PC-3 (cell line): ENCODE measurements at regions not wholly inside any gene's neighbourhood (a gene's known extent, or its start where the extent isn't known, plus 50 kb on each side); places are given as distances from the start of the nearest gene placed in this dataset.

Experiments
- CTCF ChIP-seq: fragments of 300-600 bp; sonication (generic); conservative IDR thresholded peaks from 2 replicates; pipeline ENCODE4 v1.5.1; 2017; ENCODE audit warnings: antibody characterized with exemption, low read depth, mild to moderate bottlenecking, low read length
- EZH2 ChIP-seq: fragments of 300-600 bp; sonication (generic); IDR thresholded peaks from one replicate; pipeline ENCODE4 v1.6.1; 2017; ENCODE audit warnings: antibody characterized with exemption, mild to moderate bottlenecking, low read length; ENCODE audit not compliant: unreplicated experiment
- EZH2phosphoT487 ChIP-seq: fragments of 300-600 bp; sonication (generic); IDR thresholded peaks from 2 replicates; pipeline ENCODE4 v1.6.1; 2018; ENCODE audit warnings: mild to moderate bottlenecking, antibody characterized with exemption, low read length, borderline replicate concordance

- TF ChIP-seq CTCF (no peak), EZH2 (no peak), EZH2phosphoT487 (no peak)
Observed at GRCh38 chr5:26232706-26233105, 805.7 kb downstream of the CDH9 start.
